ENCODE measurements at regions not wholly inside any gene's neighbourhood (a gene's known extent, or its start where the extent isn't known, plus 50 kb on each side); places are given as distances from the start of the nearest gene placed in this dataset.

DNA sequence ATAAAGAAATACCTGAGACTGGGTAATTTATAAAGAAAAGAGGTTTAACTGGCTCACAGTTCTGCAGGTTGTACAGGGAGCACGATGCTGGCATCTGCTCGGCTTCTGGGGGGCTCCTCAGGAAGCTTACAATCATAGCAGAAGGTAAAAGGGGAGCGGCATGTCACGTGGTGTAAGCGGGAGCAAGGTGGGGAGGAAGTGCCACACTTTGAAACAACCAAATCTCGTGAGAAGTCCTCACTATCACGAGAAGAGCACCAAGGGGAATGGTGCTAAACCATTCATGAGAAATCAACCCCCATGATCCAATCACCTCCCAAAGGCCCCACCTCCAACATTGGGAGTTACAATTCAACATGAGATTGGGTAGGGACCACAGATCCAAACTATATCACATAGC lies 67.7 kb downstream of the AKR1B1 start:
- H3K27me3 ChIP-seq: no peaks in the 10 kb centered on the region
- H3K9me3 ChIP-seq: peaks cover 0 to 3% (median 0%) of the 10 kb centered on the region in 4 donors
- H3K4me3 ChIP-seq: no peak overlapping the region
- WGBS, 2 donors: 86 to 91% methylated on average over 7 of the region's 7 CpGs
- H3K27ac ChIP-seq: no peak overlapping the region
- DNase-seq (ENCODE audit: low spot score in 2 of 2): no peak
- H3K4me1 ChIP-seq: no peaks in the 10 kb centered on the region
- no peaks in the 10 kb centered on the region for H3K36me3 ChIP-seq
- TF ChIP-seq EP300 (IDR thresholded peaks at IDR 0.05) (no peak), POLR2A (IDR thresholded peaks at IDR 0.05) (no peak)
- TF ChIP-seq, protein P1, sequence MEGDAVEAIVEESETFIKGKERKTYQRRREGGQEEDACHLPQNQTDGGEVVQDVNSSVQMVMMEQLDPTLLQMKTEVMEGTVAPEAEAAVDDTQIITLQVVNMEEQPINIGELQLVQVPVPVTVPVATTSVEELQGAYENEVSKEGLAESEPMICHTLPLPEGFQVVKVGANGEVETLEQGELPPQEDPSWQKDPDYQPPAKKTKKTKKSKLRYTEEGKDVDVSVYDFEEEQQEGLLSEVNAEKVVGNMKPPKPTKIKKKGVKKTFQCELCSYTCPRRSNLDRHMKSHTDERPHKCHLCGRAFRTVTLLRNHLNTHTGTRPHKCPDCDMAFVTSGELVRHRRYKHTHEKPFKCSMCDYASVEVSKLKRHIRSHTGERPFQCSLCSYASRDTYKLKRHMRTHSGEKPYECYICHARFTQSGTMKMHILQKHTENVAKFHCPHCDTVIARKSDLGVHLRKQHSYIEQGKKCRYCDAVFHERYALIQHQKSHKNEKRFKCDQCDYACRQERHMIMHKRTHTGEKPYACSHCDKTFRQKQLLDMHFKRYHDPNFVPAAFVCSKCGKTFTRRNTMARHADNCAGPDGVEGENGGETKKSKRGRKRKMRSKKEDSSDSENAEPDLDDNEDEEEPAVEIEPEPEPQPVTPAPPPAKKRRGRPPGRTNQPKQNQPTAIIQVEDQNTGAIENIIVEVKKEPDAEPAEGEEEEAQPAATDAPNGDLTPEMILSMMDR (IDR thresholded peaks at IDR 0.05): no peak

GRCh38 chr7:134388336-134389019 lies 70.4 kb downstream of the AKR1B1 start:
- DNase-seq (ENCODE audit: low spot score in 2 of 2): no peak
- Histone ChIP-seq H3K4me1 (no peaks in the 10 kb centered on the region), H3K27ac (no peak overlapping the region), H3K27me3 (no peaks in the 10 kb centered on the region), H3K9me3 (peaks cover 0 to 9% (median 0%) of the 10 kb centered on the region in 4 donors), H3K4me3 (no peak overlapping the region), H3K36me3 (no peaks in the 10 kb centered on the region)
- TF ChIP-seq EP300 (IDR thresholded peaks at IDR 0.05) (no peak), POLR2A (IDR thresholded peaks at IDR 0.05) (no peak)
- TF ChIP-seq, protein P1 (IDR thresholded peaks at IDR 0.05): no peak
- WGBS, 2 donors: 60 to 73% methylated on average over 6 of the region's 6 CpGs

DNA sequence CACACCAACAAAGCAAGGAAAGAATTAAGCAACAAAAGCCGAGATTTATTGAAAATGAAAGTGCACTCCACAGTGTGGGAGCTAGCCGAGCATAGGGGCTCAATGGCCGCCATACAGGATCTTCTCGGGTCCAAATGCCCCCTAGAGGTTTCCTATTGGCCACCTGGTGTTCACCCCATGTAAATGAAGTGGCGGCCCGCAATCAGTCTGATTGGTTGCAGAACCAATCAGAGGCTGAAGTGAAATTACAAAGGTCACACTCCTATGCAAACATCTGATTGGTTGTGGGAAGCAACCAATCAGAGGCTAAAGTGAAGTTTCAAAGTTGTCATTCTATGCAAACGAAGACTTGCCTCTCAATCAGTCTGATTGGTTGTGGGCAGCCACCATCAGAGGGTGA lies 61.8 kb upstream of the SLC35B4 start:
- H3K4me1 ChIP-seq: no peaks in the 10 kb centered on the region
- H3K36me3 ChIP-seq: no peaks in the 10 kb centered on the region
- H3K9me3 ChIP-seq: no peaks in the 10 kb centered on the region
- WGBS, 2 donors: 95% methylated on average over 7 of the region's 7 CpGs
- H3K4me3 ChIP-seq: no peak overlapping the region
- no peak for TF ChIP-seq POLR2A (IDR thresholded peaks at IDR 0.05)
- TF ChIP-seq, protein P1 (IDR thresholded peaks at IDR 0.05): no peak
- TF ChIP-seq EP300 (IDR thresholded peaks at IDR 0.05): no peak
- no peak for DNase-seq (ENCODE audit: low spot score in 2 of 2)
- H3K27me3 ChIP-seq: no peaks in the 10 kb centered on the region
- H3K27ac ChIP-seq: no peak overlapping the region

DNA sequence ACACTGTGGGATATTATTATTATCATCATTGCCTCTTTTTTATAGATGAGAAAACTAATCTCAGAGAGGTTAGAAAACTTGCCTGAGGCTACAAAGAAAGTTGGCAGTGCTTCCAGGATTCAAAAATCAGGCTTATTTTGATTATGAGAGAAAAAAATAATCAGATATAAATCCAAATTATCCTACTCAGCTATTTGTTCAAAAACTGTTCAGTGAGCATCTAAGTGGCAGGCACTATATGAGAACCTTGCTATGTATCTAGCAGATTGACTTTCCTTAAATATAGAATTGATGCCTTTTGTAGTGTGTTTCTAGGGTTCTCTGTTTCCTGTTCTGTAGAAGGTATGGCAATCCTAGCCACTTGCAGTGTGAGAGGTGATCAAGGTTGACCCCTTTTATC lies 60.0 kb upstream of the SLC35B4 start:
- Histone ChIP-seq H3K27ac (no peak overlapping the region), H3K4me3 (no peak overlapping the region), H3K36me3 (no peaks in the 10 kb centered on the region)

GRCh38 chr7:134375206-134375605 lies 58.5 kb upstream of the SLC35B4 start:
- DNase-seq (ENCODE audit: low spot score in 2 of 2): no peak

More for the DNA sequence above, 60.0 kb upstream of the SLC35B4 start:
- TF ChIP-seq POLR2A (IDR thresholded peaks at IDR 0.05) (no peak), EP300 (IDR thresholded peaks at IDR 0.05) (no peak)
- TF ChIP-seq, protein P1 (IDR thresholded peaks at IDR 0.05): no peak
- Histone ChIP-seq H3K27me3 (no peaks in the 10 kb centered on the region), H3K9me3 (no peaks in the 10 kb centered on the region), H3K4me1 (no peaks in the 10 kb centered on the region)
- no peak for DNase-seq (ENCODE audit: low spot score in 2 of 2)

More at GRCh38 chr7:134375206-134375605, 58.5 kb upstream of the SLC35B4 start:
- WGBS, 2 donors: 91 to 95% methylated on average over 5 of the region's 5 CpGs
- H3K9me3 ChIP-seq: no peaks in the 10 kb centered on the region
- no peaks in the 10 kb centered on the region for H3K4me1 ChIP-seq
- H3K36me3 ChIP-seq: no peaks in the 10 kb centered on the region
- no peak overlapping the region for H3K27ac ChIP-seq
- no peak overlapping the region for H3K4me3 ChIP-seq
- H3K27me3 ChIP-seq: no peaks in the 10 kb centered on the region
- TF ChIP-seq POLR2A (IDR thresholded peaks at IDR 0.05) (no peak), EP300 (IDR thresholded peaks at IDR 0.05) (no peak)
- TF ChIP-seq, protein P1 (IDR thresholded peaks at IDR 0.05): no peak
